ENCODE measurements at regions not wholly inside any gene's neighbourhood (a gene's known extent, or its start where the extent isn't known, plus 50 kb on each side); places are given as distances from the start of the nearest gene placed in this dataset.

GRCh38 chr16:65410801-65411200, 288.9 kb upstream of the CDH11 start:
- Histone ChIP-seq H3K4me1 (ENCODE audit: control insufficient read depth, insufficient read depth, low read length) (no peaks in the 10 kb centered on the region), H3K4me3 (ENCODE audit: insufficient read depth, low read depth, low read length) (no peak overlapping the region), H3K27ac (ENCODE audit: insufficient read depth, low read depth, low read length, poor library complexity, severe bottlenecking) (no peak overlapping the region), H3K9me3 (ENCODE audit: control insufficient read depth, low read length) (no peaks in the 10 kb centered on the region), H3K27me3 (ENCODE audit: control insufficient read depth, insufficient read depth, low read length, poor library complexity, severe bottlenecking) (no peaks in the 10 kb centered on the region), H3K36me3 (ENCODE audit: control insufficient read depth, insufficient read depth, low read length) (no peaks in the 10 kb centered on the region)
- WGBS, 2 experiments, result 94 to 97% methylated on average over 4 of the region's 4 CpGs

- WGBS, 2 experiments, result 91 to 94% methylated on average over 2 of the region's 2 CpGs
- no peak overlapping the region for H3K27ac ChIP-seq (ENCODE audit: insufficient read depth, low read depth, low read length, poor library complexity, severe bottlenecking)
- H3K36me3 ChIP-seq (ENCODE audit: control insufficient read depth, insufficient read depth, low read length), result no peaks in the 10 kb centered on the region
- H3K9me3 ChIP-seq (ENCODE audit: control insufficient read depth, low read length), result no peaks in the 10 kb centered on the region
- H3K4me1 ChIP-seq (ENCODE audit: control insufficient read depth, insufficient read depth, low read length), result no peaks in the 10 kb centered on the region
- no peaks in the 10 kb centered on the region for H3K27me3 ChIP-seq (ENCODE audit: control insufficient read depth, insufficient read depth, low read length, poor library complexity, severe bottlenecking)
- no peak overlapping the region for H3K4me3 ChIP-seq (ENCODE audit: insufficient read depth, low read depth, low read length)
These were observed 287.6 kb upstream of the CDH11 start for GRCh38 chr16:65409510-65409909.

- Histone ChIP-seq H3K4me1 (ENCODE audit: control insufficient read depth, insufficient read depth, low read length) (no peaks in the 10 kb centered on the region), H3K4me3 (ENCODE audit: insufficient read depth, low read depth, low read length) (no peak overlapping the region), H3K27me3 (ENCODE audit: control insufficient read depth, insufficient read depth, low read length, poor library complexity, severe bottlenecking) (no peaks in the 10 kb centered on the region), H3K27ac (ENCODE audit: insufficient read depth, low read depth, low read length, poor library complexity, severe bottlenecking) (no peak overlapping the region), H3K36me3 (ENCODE audit: control insufficient read depth, insufficient read depth, low read length) (no peaks in the 10 kb centered on the region), H3K9me3 (ENCODE audit: control insufficient read depth, low read length) (no peaks in the 10 kb centered on the region)
- 64 to 66% methylated on average over 4 of the region's 4 CpGs for WGBS, 2 experiments
These were observed 285.1 kb upstream of the CDH11 start for GRCh38 chr16:65406933-65407332.

- Histone ChIP-seq H3K36me3 (ENCODE audit: control insufficient read depth, insufficient read depth, low read length) (no peaks in the 10 kb centered on the region), H3K27ac (ENCODE audit: insufficient read depth, low read depth, low read length, poor library complexity, severe bottlenecking) (no peak overlapping the region), H3K4me1 (ENCODE audit: control insufficient read depth, insufficient read depth, low read length) (no peaks in the 10 kb centered on the region)
These were observed 284.3 kb upstream of the CDH11 start for GRCh38 chr16:65406116-65406515.

GRCh38 chr16:65394281-65394680, 272.4 kb upstream of the CDH11 start:
- H3K4me3 ChIP-seq (ENCODE audit: insufficient read depth, low read depth, low read length), result no peak overlapping the region
- H3K4me1 ChIP-seq (ENCODE audit: control insufficient read depth, insufficient read depth, low read length), result no peaks in the 10 kb centered on the region
- H3K27me3 ChIP-seq (ENCODE audit: control insufficient read depth, insufficient read depth, low read length, poor library complexity, severe bottlenecking), result no peaks in the 10 kb centered on the region
- no peaks in the 10 kb centered on the region for H3K9me3 ChIP-seq (ENCODE audit: control insufficient read depth, low read length)
- H3K36me3 ChIP-seq (ENCODE audit: control insufficient read depth, insufficient read depth, low read length), result no peaks in the 10 kb centered on the region
- no peak overlapping the region for H3K27ac ChIP-seq (ENCODE audit: insufficient read depth, low read depth, low read length, poor library complexity, severe bottlenecking)
- WGBS, 2 experiments, result 87 to 95% methylated on average over 6 of the region's 6 CpGs

More at GRCh38 chr16:65406116-65406515, 284.3 kb upstream of the CDH11 start:
- H3K4me3 ChIP-seq (ENCODE audit: insufficient read depth, low read depth, low read length), result no peak overlapping the region
- H3K9me3 ChIP-seq (ENCODE audit: control insufficient read depth, low read length), result no peaks in the 10 kb centered on the region
- WGBS, 2 experiments, result 91 to 94% methylated on average over 3 to 4 of the region's 4 CpGs
- H3K27me3 ChIP-seq (ENCODE audit: control insufficient read depth, insufficient read depth, low read length, poor library complexity, severe bottlenecking), result no peaks in the 10 kb centered on the region

GRCh38 chr16:65392806-65393565, 271.1 kb upstream of the CDH11 start:
- no peak overlapping the region for H3K4me3 ChIP-seq (ENCODE audit: insufficient read depth, low read depth, low read length)
- H3K36me3 ChIP-seq (ENCODE audit: control insufficient read depth, insufficient read depth, low read length), result no peaks in the 10 kb centered on the region
- 94 to 95% methylated on average over 13 of the region's 13 CpGs for WGBS, 2 experiments
- H3K27me3 ChIP-seq (ENCODE audit: control insufficient read depth, insufficient read depth, low read length, poor library complexity, severe bottlenecking), result no peaks in the 10 kb centered on the region
- no peaks in the 10 kb centered on the region for H3K4me1 ChIP-seq (ENCODE audit: control insufficient read depth, insufficient read depth, low read length)
- no peaks in the 10 kb centered on the region for H3K9me3 ChIP-seq (ENCODE audit: control insufficient read depth, low read length)
- no peak overlapping the region for H3K27ac ChIP-seq (ENCODE audit: insufficient read depth, low read depth, low read length, poor library complexity, severe bottlenecking)

- Histone ChIP-seq H3K9me3 (ENCODE audit: control insufficient read depth, low read length) (no peaks in the 10 kb centered on the region), H3K27me3 (ENCODE audit: control insufficient read depth, insufficient read depth, low read length, poor library complexity, severe bottlenecking) (no peaks in the 10 kb centered on the region)
These were observed 266.7 kb upstream of the CDH11 start for GRCh38 chr16:65388592-65388991.

GRCh38 chr16:65386672-65387071, 264.8 kb upstream of the CDH11 start:
- Histone ChIP-seq H3K36me3 (ENCODE audit: control insufficient read depth, insufficient read depth, low read length) (no peaks in the 10 kb centered on the region), H3K27me3 (ENCODE audit: control insufficient read depth, insufficient read depth, low read length, poor library complexity, severe bottlenecking) (no peaks in the 10 kb centered on the region), H3K4me3 (ENCODE audit: insufficient read depth, low read depth, low read length) (no peak overlapping the region), H3K27ac (ENCODE audit: insufficient read depth, low read depth, low read length, poor library complexity, severe bottlenecking) (no peak overlapping the region), H3K4me1 (ENCODE audit: control insufficient read depth, insufficient read depth, low read length) (no peaks in the 10 kb centered on the region), H3K9me3 (ENCODE audit: control insufficient read depth, low read length) (no peaks in the 10 kb centered on the region)
- WGBS, 2 experiments, result 95 to 97% methylated on average over 2 of the region's 2 CpGs

More at GRCh38 chr16:65388592-65388991, 266.7 kb upstream of the CDH11 start:
- H3K4me3 ChIP-seq (ENCODE audit: insufficient read depth, low read depth, low read length), result no peak overlapping the region
- no peak overlapping the region for H3K27ac ChIP-seq (ENCODE audit: insufficient read depth, low read depth, low read length, poor library complexity, severe bottlenecking)
- H3K36me3 ChIP-seq (ENCODE audit: control insufficient read depth, insufficient read depth, low read length), result no peaks in the 10 kb centered on the region
- H3K4me1 ChIP-seq (ENCODE audit: control insufficient read depth, insufficient read depth, low read length), result no peaks in the 10 kb centered on the region

- H3K27ac ChIP-seq (ENCODE audit: insufficient read depth, low read depth, low read length, poor library complexity, severe bottlenecking), result no peak overlapping the region
- no peaks in the 10 kb centered on the region for H3K27me3 ChIP-seq (ENCODE audit: control insufficient read depth, insufficient read depth, low read length, poor library complexity, severe bottlenecking)
- H3K4me3 ChIP-seq (ENCODE audit: insufficient read depth, low read depth, low read length), result no peak overlapping the region
- WGBS, 2 experiments, result 100% methylated on average over 1 of the region's 1 CpG
- no peaks in the 10 kb centered on the region for H3K36me3 ChIP-seq (ENCODE audit: control insufficient read depth, insufficient read depth, low read length)
- no peaks in the 10 kb centered on the region for H3K9me3 ChIP-seq (ENCODE audit: control insufficient read depth, low read length)
- no peaks in the 10 kb centered on the region for H3K4me1 ChIP-seq (ENCODE audit: control insufficient read depth, insufficient read depth, low read length)
These were observed 262.6 kb upstream of the CDH11 start for GRCh38 chr16:65384441-65384840.

- H3K27me3 ChIP-seq (ENCODE audit: control insufficient read depth, insufficient read depth, low read length, poor library complexity, severe bottlenecking), result no peaks in the 10 kb centered on the region
- no peaks in the 10 kb centered on the region for H3K9me3 ChIP-seq (ENCODE audit: control insufficient read depth, low read length)
- H3K36me3 ChIP-seq (ENCODE audit: control insufficient read depth, insufficient read depth, low read length), result no peaks in the 10 kb centered on the region
- no peak overlapping the region for H3K27ac ChIP-seq (ENCODE audit: insufficient read depth, low read depth, low read length, poor library complexity, severe bottlenecking)
- H3K4me3 ChIP-seq (ENCODE audit: insufficient read depth, low read depth, low read length), result no peak overlapping the region
- H3K4me1 ChIP-seq (ENCODE audit: control insufficient read depth, insufficient read depth, low read length), result peaks cover 7% of the 10 kb centered on the region
These were observed 255.3 kb upstream of the CDH11 start for GRCh38 chr16:65377195-65377594.

Measured in ectodermal cell (in vitro differentiated cells).